H9 (cell line): ENCODE measurements at regions not wholly inside any gene's neighbourhood (a gene's known extent, or its start where the extent isn't known, plus 50 kb on each side); places are given as distances from the start of the nearest gene placed in this dataset.

Experiments used
- DNase-seq: peaks from one replicate; pipeline ENCODE4 v3.0.0-alpha.2; 2017
- H2AFZ ChIP-seq: one replicate; pipeline ENCODE4 v1.6.1; 2013; ENCODE audit warnings: mild to moderate bottlenecking, low read length, control low read depth, moderate library complexity
- H2AK5ac ChIP-seq: 2 replicates; pipeline ENCODE4 v1.6.1; 2013; ENCODE audit warnings: low read length, control low read depth, mixed read lengths; ENCODE audit not compliant: insufficient read length
- H2BK120ac ChIP-seq: one replicate; pipeline ENCODE4 v1.6.1; 2013; ENCODE audit warnings: low read depth, mild to moderate bottlenecking, low read length, control low read depth, inconsistent platforms; ENCODE audit not compliant: poor library complexity, severe bottlenecking
- H2BK12ac ChIP-seq: 2 replicates; pipeline ENCODE4 v1.6.1; 2013; ENCODE audit warnings: low read length, control low read depth, mixed read lengths, low read depth; ENCODE audit not compliant: insufficient read length
- H2BK15ac ChIP-seq: 2 replicates; pipeline ENCODE4 v1.6.1; 2013; ENCODE audit warnings: low read depth, low read length, control low read depth
- H2BK20ac ChIP-seq: one replicate; pipeline ENCODE4 v1.6.1; 2013; ENCODE audit warnings: low read depth, mild to moderate bottlenecking, low read length, control low read depth, inconsistent platforms; ENCODE audit not compliant: poor library complexity, severe bottlenecking
- H2BK5ac ChIP-seq: 2 replicates; pipeline ENCODE4 v1.6.1; 2013; ENCODE audit warnings: low read length, control low read depth, mixed read lengths; ENCODE audit not compliant: insufficient read length
- H3K14ac ChIP-seq: 2 replicates; pipeline ENCODE4 v1.6.1; 2013; ENCODE audit warnings: low read length, control low read depth; ENCODE audit not compliant: insufficient read depth
- H3K18ac ChIP-seq: 2 replicates; pipeline ENCODE4 v1.6.1; 2013; ENCODE audit warnings: low read depth, mild to moderate bottlenecking, mixed read lengths, low read length, control low read depth; ENCODE audit not compliant: insufficient read length
- H3K23ac ChIP-seq: 2 replicates; pipeline ENCODE4 v1.6.1; 2013; ENCODE audit warnings: low read length, control low read depth, mixed read lengths, low read depth; ENCODE audit not compliant: insufficient read length
- H3K23me2 ChIP-seq: 2 replicates; pipeline ENCODE4 v1.6.1; 2013; ENCODE audit warnings: low read depth, mild to moderate bottlenecking, mixed read lengths, low read length, control low read depth; ENCODE audit not compliant: insufficient read length, poor library complexity, severe bottlenecking
- H3K27ac ChIP-seq: 2 replicates; pipeline ENCODE4 v1.5.1; 2013; ENCODE audit warnings: low read length, control low read depth, mixed read lengths, low read depth; ENCODE audit not compliant: insufficient read length
- H3K27me3 ChIP-seq: 2 replicates; pipeline ENCODE4 v1.6.1; 2013; ENCODE audit warnings: low read length, control low read depth, inconsistent platforms; ENCODE audit not compliant: insufficient read depth
- H3K4ac ChIP-seq: 2 replicates; pipeline ENCODE4 v1.6.1; 2013; ENCODE audit warnings: low read depth, mild to moderate bottlenecking, control low read depth, inconsistent platforms, low read length, moderate library complexity
- H3K4me1 ChIP-seq: 2 replicates; pipeline ENCODE4 v1.6.1; 2013; ENCODE audit warnings: low read length, control low read depth, inconsistent platforms; ENCODE audit not compliant: insufficient read depth
- H3K4me2 ChIP-seq: 2 replicates; pipeline ENCODE4 v1.6.1; 2013; ENCODE audit warnings: low read length, control low read depth, mixed read lengths; ENCODE audit not compliant: insufficient read length, insufficient read depth
- H3K56ac ChIP-seq: 2 replicates; pipeline ENCODE4 v1.6.1; 2013; ENCODE audit warnings: low read depth, mild to moderate bottlenecking, mixed read lengths, low read length, control low read depth; ENCODE audit not compliant: insufficient read length
- H3K79me1 ChIP-seq: 2 replicates; pipeline ENCODE4 v1.6.1; 2013; ENCODE audit warnings: low read depth, mild to moderate bottlenecking, moderate library complexity, low read length, control low read depth, inconsistent platforms; ENCODE audit not compliant: insufficient read depth, poor library complexity, severe bottlenecking
- H3K79me2 ChIP-seq: 2 replicates; pipeline ENCODE4 v1.6.1; 2013; ENCODE audit warnings: low read length, control low read depth, inconsistent platforms; ENCODE audit not compliant: insufficient read depth
- H3K9ac ChIP-seq: 2 replicates; pipeline ENCODE4 v1.6.1; 2013; ENCODE audit warnings: low read length, control low read depth, mixed read lengths; ENCODE audit not compliant: insufficient read length; ENCODE audit errors: extremely low read depth
- H3K9me3 ChIP-seq: one replicate; pipeline ENCODE4 v1.6.1; 2013; ENCODE audit warnings: low read depth, low read length, inconsistent platforms; ENCODE audit not compliant: control insufficient read depth
- H3T11ph ChIP-seq: one replicate; pipeline ENCODE4 v1.6.1; 2013; ENCODE audit warnings: mild to moderate bottlenecking, low read length, control low read depth, inconsistent platforms
- H4K20me1 ChIP-seq: one replicate; pipeline ENCODE4 v1.6.1; 2013; ENCODE audit not compliant: control insufficient read depth, insufficient read length, insufficient read depth
- H4K5ac ChIP-seq: 2 replicates; pipeline ENCODE4 v1.6.1; 2013; ENCODE audit warnings: low read depth, mild to moderate bottlenecking, mixed read lengths, low read length, control low read depth; ENCODE audit not compliant: insufficient read length
- H4K8ac ChIP-seq: replicated peaks from 2 replicates; pipeline ENCODE4 v1.6.1; 2013; ENCODE audit warnings: low read length, control low read depth, mixed read lengths, low read depth; ENCODE audit not compliant: insufficient read length
- H4K91ac ChIP-seq: 2 replicates; pipeline ENCODE4 v1.6.1; 2013; ENCODE audit warnings: low read depth, mild to moderate bottlenecking, moderate library complexity, mixed read lengths, low read length, control low read depth; ENCODE audit not compliant: insufficient read length
- H3K27ac Mint-ChIP-seq, 3 experiments: 2 replicates in 2 of 3; 3 replicates in 1 of 3; pipeline ENCODE4 v1.8.0; 2020 to 2021; ENCODE audit warnings: mixed read lengths in 3 of 3, mild to moderate bottlenecking in 1 of 3, moderate library complexity in 1 of 3
- H3K27me3 Mint-ChIP-seq: 2 replicates; pipeline ENCODE4 v1.8.0; 2021; ENCODE audit warnings: low read depth, mild to moderate bottlenecking, moderate library complexity, mixed read lengths
- H3K36me3 Mint-ChIP-seq, 3 experiments: 2 replicates in 2 of 3; 3 replicates in 1 of 3; pipeline ENCODE4 v1.8.0; 2020 to 2021; ENCODE audit warnings: low read depth in 3 of 3, mixed read lengths in 3 of 3; ENCODE audit not compliant: insufficient read depth in 1 of 3
- H3K4me1 Mint-ChIP-seq, 2 experiments: 2 replicates each; pipeline ENCODE4 v1.8.0; 2020; ENCODE audit warnings: mixed read lengths in 2 of 2
- H3K4me3 Mint-ChIP-seq, 2 experiments: 2 replicates in 1 of 2; 3 replicates in 1 of 2; pipeline ENCODE4 v1.8.0; 2020 to 2021; ENCODE audit warnings: mild to moderate bottlenecking in 2 of 2, mixed read lengths in 2 of 2, moderate library complexity in 1 of 2
- H3K9me3 Mint-ChIP-seq, 2 experiments: 2 replicates in 1 of 2; 3 replicates in 1 of 2; pipeline ENCODE4 v1.8.0; 2020; ENCODE audit warnings: mild to moderate bottlenecking in 2 of 2, mixed read lengths in 2 of 2, moderate library complexity in 1 of 2
- WGBS: extraction: QIAGEN DNeasy Blood & Tissue Kit; methylation state at CpG from one replicate; pipeline ENCODE4 v1.1.7; 2013; ENCODE audit warnings: missing lambda C conversion rate, low lambda C conversion rate, mixed read lengths; ENCODE audit not compliant: insufficient read length; ENCODE audit errors: extremely low coverage; 5-methylcytosine and 5-hydroxymethylcytosine counted together
- TF ChIP-seq, protein P1 (sequence below): fragments of 200-600 bp; sonication (generic); conservative IDR thresholded peaks from 3 replicates; pipeline ENCODE4 v1.8.0; 2021; ENCODE audit warnings: antibody characterized with exemption, mild to moderate bottlenecking

DNA sequence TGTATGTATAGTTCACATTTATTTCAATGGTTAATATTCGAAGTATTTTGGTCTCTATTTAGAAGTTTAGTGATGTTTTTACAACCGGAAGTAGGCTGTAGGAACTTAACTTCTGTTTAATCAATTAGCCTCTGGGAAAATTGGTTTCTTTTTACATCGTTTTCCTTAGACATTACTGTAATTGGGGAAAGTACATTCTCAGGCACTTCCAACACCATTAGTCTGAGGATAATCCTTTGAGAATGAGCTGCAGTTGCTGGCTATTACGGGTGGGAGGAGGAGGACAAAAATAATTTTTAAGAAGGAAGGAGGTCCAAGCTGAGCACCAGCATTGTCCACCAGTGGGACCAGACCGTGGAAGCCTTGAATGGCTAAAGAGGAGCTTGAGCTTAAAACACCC lies 70.4 kb upstream of the ST3GAL5 start:
- Histone ChIP-seq H2BK20ac (no peak overlapping the region), H2BK12ac (no peak overlapping the region), H4K8ac (no peak overlapping the region), H3K79me1 (no peaks in the 10 kb centered on the region), H3K79me2 (no peaks in the 10 kb centered on the region), H3K27me3 (no peaks in the 10 kb centered on the region; the same call in 1 of the 2 replicates), H2BK15ac (no peak overlapping the region), H2AK5ac (no peak overlapping the region), H2BK120ac (no peak overlapping the region), H3K9me3 (peaks cover 12% of the 10 kb centered on the region), H3K18ac (no peak overlapping the region), H3K4me2 (no peak overlapping the region), H3K4ac (no peak overlapping the region), H3K23me2 (no peaks in the 10 kb centered on the region), H4K5ac (no peak overlapping the region), H3K23ac (no peak overlapping the region), H3T11ph (no peak overlapping the region), H2BK5ac (no peak overlapping the region), H2AFZ (no peak overlapping the region), H3K56ac (no peak overlapping the region), H4K91ac (no peak overlapping the region), H3K4me1 (peaks cover 4% of the 10 kb centered on the region; the same call in 1 of the 2 replicates), H3K9ac (no peak overlapping the region), H3K27ac (no peak overlapping the region), H4K20me1 (no peaks in the 10 kb centered on the region), H3K14ac (no peak overlapping the region)
- TF ChIP-seq, protein P1, sequence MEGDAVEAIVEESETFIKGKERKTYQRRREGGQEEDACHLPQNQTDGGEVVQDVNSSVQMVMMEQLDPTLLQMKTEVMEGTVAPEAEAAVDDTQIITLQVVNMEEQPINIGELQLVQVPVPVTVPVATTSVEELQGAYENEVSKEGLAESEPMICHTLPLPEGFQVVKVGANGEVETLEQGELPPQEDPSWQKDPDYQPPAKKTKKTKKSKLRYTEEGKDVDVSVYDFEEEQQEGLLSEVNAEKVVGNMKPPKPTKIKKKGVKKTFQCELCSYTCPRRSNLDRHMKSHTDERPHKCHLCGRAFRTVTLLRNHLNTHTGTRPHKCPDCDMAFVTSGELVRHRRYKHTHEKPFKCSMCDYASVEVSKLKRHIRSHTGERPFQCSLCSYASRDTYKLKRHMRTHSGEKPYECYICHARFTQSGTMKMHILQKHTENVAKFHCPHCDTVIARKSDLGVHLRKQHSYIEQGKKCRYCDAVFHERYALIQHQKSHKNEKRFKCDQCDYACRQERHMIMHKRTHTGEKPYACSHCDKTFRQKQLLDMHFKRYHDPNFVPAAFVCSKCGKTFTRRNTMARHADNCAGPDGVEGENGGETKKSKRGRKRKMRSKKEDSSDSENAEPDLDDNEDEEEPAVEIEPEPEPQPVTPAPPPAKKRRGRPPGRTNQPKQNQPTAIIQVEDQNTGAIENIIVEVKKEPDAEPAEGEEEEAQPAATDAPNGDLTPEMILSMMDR, result no peak
- DNase-seq, result no peak
- Mint-ChIP-seq H3K9me3 (peaks cover 19 to 23% of the 10 kb centered on the region in 2 experiments), H3K4me3 (no peak overlapping the region), H3K36me3 (peaks cover 0 to 11% (median 2%) of the 10 kb centered on the region in 3 experiments; a peak in 4 of 7 replicates), H3K4me1 (peaks cover 13 to 17% of the 10 kb centered on the region in 2 experiments), H3K27me3 (peaks cover 3% of the 10 kb centered on the region; the same call in 1 of the 2 replicates), H3K27ac (no peak overlapping the region; a peak in 1 of 7 replicates)
- WGBS, result no CpG with 5 or more reads among the region's 5 CpGs
